Erythroblast (primary cell): ENCODE measurements at regions not wholly inside any gene's neighbourhood (a gene's known extent, or its start where the extent isn't known, plus 50 kb on each side); places are given as distances from the start of the nearest gene placed in this dataset.
"Not testable (repeated sequence)": the region's sequence is repeated elsewhere in the genome, so short reads cannot be mapped to it uniquely, and the experiment has no call there.

Source experiments
- GATA1 ChIP-seq: IDR thresholded peaks from 2 replicates; pipeline ENCODE4 v1.6.1; 2011; ENCODE audit warnings: low read depth, mild to moderate bottlenecking, control low read depth, low read length, moderate library complexity
- POLR2A ChIP-seq: IDR thresholded peaks from 2 replicates; pipeline ENCODE4 v1.6.1; 2011; ENCODE audit warnings: mild to moderate bottlenecking, low read length

GRCh38 chr7:111644595-111644994, 82.3 kb upstream of the IMMP2L start:
- not testable (repeated sequence) for TF ChIP-seq POLR2A, GATA1
